ENCODE measurements at regions not wholly inside any gene's neighbourhood (a gene's known extent, or its start where the extent isn't known, plus 50 kb on each side); places are given as distances from the start of the nearest gene placed in this dataset.

DNA sequence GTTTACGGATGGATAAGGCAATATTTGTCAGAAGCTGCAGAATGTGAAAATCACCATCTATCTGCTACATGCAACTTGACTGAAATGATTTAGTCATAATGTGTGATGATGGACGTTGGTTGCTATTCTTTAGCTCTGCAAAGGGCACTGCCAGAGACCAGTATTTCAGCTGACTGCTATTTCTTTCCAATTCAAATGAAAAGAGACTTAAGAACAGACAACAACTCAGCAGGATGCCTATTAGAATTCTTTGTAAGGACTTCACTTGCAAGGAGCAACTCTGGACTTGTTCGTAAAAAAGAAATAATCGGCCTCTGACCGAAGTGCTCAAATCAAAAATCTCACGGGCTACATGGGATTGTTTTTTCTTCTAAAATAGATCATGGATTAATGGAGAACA is 262.7 kb downstream of the DHX15 start:
- no peak for TF ChIP-seq POLR2AphosphoS5 (IDR thresholded peaks at IDR 0.05)
- TF ChIP-seq, protein P1, sequence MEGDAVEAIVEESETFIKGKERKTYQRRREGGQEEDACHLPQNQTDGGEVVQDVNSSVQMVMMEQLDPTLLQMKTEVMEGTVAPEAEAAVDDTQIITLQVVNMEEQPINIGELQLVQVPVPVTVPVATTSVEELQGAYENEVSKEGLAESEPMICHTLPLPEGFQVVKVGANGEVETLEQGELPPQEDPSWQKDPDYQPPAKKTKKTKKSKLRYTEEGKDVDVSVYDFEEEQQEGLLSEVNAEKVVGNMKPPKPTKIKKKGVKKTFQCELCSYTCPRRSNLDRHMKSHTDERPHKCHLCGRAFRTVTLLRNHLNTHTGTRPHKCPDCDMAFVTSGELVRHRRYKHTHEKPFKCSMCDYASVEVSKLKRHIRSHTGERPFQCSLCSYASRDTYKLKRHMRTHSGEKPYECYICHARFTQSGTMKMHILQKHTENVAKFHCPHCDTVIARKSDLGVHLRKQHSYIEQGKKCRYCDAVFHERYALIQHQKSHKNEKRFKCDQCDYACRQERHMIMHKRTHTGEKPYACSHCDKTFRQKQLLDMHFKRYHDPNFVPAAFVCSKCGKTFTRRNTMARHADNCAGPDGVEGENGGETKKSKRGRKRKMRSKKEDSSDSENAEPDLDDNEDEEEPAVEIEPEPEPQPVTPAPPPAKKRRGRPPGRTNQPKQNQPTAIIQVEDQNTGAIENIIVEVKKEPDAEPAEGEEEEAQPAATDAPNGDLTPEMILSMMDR (IDR thresholded peaks at IDR 0.05) = no peak
